GM21390 (cell line): ENCODE measurements at regions not wholly inside any gene's neighbourhood (a gene's known extent, or its start where the extent isn't known, plus 50 kb on each side); places are given as distances from the start of the nearest gene placed in this dataset.

Experiments used
- ATAC-seq: cut with Tn5 transposase; IDR thresholded peaks from one replicate; pipeline ENCODE4 v1.9.1; 2021; ENCODE audit not compliant: unreplicated experiment

DNA sequence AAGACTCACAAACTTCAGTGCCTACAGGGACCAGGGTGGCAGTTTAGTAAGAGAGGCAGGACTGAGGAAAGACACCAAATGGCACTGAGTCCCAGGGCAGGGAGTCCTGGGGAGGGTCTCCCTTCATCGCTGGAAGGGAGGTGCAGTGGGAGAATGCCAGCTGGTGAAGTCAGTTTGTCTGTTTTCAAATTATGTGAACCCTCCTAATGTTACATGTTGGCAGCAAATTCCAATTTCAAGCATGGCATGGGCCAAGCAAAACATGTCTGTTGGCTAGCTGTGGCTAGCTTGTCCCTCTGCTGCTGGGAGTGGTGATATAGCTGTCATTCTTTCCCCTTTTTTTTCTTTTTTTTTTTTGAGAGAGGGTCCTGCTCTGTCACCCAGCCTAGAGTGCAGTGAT, 55.9 kb upstream of the HAAO start:
- no peak for ATAC-seq

DNA sequence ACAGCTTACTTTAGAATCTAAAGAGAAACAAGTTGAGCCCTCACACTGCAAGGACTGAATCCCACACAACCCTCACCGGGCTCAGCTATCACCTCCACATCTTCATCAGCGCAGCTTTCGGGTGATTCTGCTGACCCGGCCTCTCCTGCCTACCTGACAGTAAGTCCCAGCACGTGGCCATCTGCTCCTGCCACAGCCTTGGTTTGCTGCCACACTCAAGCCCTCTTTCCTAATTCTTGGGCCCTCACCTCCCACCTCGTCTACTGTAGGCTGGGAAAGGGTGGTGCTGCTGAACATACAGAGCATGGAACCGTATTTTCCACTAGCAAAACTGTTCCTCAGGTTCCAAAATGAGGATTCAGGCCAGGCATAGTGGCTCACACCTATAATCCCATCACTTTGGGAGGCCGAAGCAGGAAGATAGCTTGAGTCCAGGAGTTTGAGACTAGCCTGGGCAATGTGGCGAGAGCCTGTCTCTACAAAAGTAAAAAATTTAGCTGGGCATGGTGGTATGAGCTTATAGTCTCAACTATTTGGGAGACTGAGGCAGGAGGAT, 55.3 kb upstream of the HAAO start:
- ATAC-seq = no peak

DNA sequence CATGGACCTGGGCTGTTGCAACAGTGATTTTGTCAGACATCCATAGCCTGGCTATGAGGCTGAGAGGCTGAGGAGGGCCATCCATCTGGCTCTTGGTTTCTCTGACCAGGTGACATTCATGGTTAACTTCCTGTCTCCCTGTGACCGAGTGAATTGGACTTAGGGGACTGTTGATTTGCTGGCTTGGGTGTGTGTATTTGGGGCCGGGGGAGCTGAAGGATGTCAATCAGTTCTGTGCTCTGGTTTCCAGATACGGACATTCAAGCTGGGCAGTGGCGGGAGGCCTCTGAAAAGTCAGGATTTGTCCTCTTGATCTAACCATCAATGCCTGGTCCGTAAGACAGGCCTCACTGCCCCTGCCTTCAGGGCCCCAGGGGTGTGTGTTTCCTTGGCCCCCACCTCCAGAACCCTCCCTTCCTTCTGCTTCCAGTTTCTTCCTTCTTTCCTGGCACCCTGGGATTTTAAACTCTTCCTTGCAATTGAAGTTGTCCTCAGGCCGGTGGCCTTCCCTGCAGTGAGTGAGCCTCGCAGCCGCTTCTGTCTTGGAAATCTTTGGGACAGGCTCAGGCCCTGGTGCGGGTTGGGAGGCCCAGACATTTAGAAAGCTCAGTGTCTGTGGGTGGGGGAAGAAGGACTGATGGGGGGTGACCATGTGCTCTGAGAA, 54.7 kb upstream of the HAAO start:
- ATAC-seq = no peak

DNA sequence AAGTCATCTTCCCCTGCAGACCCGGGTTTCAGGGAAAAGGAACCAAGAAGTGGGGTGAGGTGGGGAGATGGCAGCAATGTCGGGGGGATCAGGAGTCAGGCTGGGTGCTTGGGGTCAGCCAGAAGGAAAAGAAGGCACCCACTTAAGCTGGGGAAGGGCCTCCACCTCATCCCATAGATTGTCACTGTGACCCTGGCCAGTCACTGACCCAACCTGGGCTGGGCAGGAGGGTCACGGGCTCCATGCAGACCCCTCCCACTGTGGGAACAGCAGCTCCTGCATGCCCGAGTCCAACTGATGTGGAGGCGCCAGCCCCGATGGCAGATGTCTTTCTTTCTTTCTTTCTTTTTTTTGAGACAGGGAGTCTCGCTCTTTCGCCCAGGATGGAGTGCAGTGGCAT, 53.6 kb upstream of the HAAO start:
- no peak for ATAC-seq

DNA sequence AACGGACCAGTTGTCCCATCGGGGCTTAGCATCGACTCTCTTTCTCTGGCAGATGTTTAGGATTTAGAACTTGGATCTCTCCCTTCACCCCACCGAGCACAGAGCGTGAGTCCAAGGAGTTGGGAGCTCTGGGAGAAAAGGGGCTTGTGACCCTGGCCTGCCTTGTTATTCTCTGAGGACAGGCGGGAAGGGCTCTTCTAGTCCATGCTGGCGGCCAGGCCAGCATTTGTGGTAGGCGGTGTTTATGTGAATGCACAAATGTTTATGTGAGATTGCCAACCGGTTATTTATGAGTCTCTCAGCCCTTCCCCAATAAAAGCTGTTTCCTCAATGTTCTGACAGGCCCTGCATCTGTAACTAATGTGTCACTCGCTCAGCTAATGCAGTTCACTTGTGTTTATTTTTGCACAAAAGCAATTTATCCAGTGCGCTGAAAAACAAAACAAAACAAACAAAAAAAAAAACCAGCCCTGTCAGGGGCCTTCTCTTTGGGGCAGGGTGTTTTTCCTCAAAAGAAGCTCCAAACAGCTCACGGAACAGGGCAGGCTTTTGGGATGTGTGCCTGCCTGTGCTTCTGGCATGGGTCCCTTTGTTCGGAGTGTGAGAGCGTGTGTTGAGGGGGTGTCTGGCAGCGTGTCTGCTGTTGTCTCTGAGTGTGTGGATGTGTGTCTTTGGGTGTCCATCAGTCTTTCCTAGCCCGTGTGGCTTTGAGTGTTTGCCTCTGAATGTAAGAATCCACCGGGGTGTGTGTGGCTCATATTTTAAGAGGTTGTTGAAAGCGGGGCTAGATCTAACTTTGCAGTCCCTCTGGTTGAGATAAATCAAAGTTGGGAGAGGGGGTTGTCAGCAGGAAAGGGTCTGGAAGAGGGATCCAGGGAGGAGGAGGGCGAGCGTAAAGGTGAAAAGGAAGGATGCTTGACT, 52.8 kb upstream of the HAAO start:
- no peak for ATAC-seq

GRCh38 chr2:42844366-42844765, 52.0 kb upstream of the HAAO start:
- ATAC-seq = no peak

- no peak for ATAC-seq
Observed at GRCh38 chr2:42843611-42844010, 51.2 kb upstream of the HAAO start.

- no peak for ATAC-seq
Observed at GRCh38 chr2:42843131-42843530, 50.7 kb upstream of the HAAO start.

DNA sequence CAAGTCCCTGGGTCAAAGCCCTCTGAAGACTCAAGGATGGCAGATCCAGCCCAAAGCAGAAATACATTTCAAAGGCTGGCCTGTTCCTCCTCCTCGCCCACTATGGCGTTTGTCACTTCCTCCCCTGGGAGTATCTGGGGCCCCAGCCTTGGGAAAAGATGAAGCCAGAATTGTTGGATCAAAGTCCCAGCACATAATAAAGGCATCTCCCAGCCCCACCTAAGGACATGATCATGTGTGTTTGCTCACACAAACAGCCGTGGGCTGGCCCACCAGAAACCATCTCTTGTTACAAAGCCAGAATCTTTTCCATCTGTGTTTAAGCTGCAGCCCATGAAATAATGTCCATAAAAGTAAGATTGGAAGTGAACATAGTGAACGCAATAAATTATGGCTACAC, 50.1 kb upstream of the HAAO start:
- no peak for ATAC-seq
